ENCODE measurements at regions not wholly inside any gene's neighbourhood (a gene's known extent, or its start where the extent isn't known, plus 50 kb on each side); places are given as distances from the start of the nearest gene placed in this dataset.
A peak's percentile ranks its signal among the peaks of the same experiment; 100 is the strongest.

- TF ChIP-seq EZH2 (optimal IDR thresholded peaks at IDR 0.05; ENCODE audit: low read depth, low read length) (no peak), EZH2phosphoT487 (IDR thresholded peaks at IDR 0.05; ENCODE audit: low read length) (no peak)
- TF ChIP-seq, protein P1, sequence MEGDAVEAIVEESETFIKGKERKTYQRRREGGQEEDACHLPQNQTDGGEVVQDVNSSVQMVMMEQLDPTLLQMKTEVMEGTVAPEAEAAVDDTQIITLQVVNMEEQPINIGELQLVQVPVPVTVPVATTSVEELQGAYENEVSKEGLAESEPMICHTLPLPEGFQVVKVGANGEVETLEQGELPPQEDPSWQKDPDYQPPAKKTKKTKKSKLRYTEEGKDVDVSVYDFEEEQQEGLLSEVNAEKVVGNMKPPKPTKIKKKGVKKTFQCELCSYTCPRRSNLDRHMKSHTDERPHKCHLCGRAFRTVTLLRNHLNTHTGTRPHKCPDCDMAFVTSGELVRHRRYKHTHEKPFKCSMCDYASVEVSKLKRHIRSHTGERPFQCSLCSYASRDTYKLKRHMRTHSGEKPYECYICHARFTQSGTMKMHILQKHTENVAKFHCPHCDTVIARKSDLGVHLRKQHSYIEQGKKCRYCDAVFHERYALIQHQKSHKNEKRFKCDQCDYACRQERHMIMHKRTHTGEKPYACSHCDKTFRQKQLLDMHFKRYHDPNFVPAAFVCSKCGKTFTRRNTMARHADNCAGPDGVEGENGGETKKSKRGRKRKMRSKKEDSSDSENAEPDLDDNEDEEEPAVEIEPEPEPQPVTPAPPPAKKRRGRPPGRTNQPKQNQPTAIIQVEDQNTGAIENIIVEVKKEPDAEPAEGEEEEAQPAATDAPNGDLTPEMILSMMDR (IDR thresholded peaks at IDR 0.05; ENCODE audit: low read length): no peak
- no peaks in the 10 kb centered on the region for H3K27me3 ChIP-seq (replicated peaks; ENCODE audit: insufficient read depth, low read length)
- H3K79me2 ChIP-seq (ENCODE audit: low read length): no peaks in the 10 kb centered on the region
- no peaks in the 10 kb centered on the region for H3K9me3 ChIP-seq (replicated peaks; ENCODE audit: insufficient read depth, low read length)
- no peak overlapping the region for H3K4me2 ChIP-seq (ENCODE audit: low read depth, low read length)
- no peaks in the 10 kb centered on the region for H3K4me1 ChIP-seq (ENCODE audit: low read length)
- no peak overlapping the region for H3K4me3 ChIP-seq (ENCODE audit: low read length)
- H3F3A ChIP-seq (ENCODE audit: insufficient read depth, low read length): no peaks in the 10 kb centered on the region
- no peaks in the 10 kb centered on the region for H4K20me1 ChIP-seq (ENCODE audit: insufficient read depth, low read length)
- H3K27ac ChIP-seq (ENCODE audit: low read length): no peak overlapping the region
- H3K9ac ChIP-seq (ENCODE audit: low read length): no peak overlapping the region
- DNase-seq: no peak
- H3K36me3 ChIP-seq (replicated peaks; ENCODE audit: insufficient read depth, low read length): no peaks in the 10 kb centered on the region
- H2AFZ ChIP-seq (ENCODE audit: low read length): no peak overlapping the region
- H3K9me2 ChIP-seq (replicated peaks; ENCODE audit: insufficient read depth, low read length): no peaks in the 10 kb centered on the region
These were observed 371.2 kb upstream of the ASIC2 start for GRCh38 chr17:33664116-33664840.

GRCh38 chr17:33667052-33667509, 374.0 kb upstream of the ASIC2 start:
- no peak overlapping the region for H3K9ac ChIP-seq (ENCODE audit: low read length)
- H3K9me2 ChIP-seq (replicated peaks; ENCODE audit: insufficient read depth, low read length): no peaks in the 10 kb centered on the region
- no peaks in the 10 kb centered on the region for H3K27me3 ChIP-seq (replicated peaks; ENCODE audit: insufficient read depth, low read length)
- peak overlapping the region; percentile 12; the same call in 1 of the 2 replicates for H2AFZ ChIP-seq (ENCODE audit: low read length)
- no peaks in the 10 kb centered on the region for H3K36me3 ChIP-seq (replicated peaks; ENCODE audit: insufficient read depth, low read length)
- no peaks in the 10 kb centered on the region for H4K20me1 ChIP-seq (ENCODE audit: insufficient read depth, low read length)
- TF ChIP-seq EZH2phosphoT487 (IDR thresholded peaks at IDR 0.05; ENCODE audit: low read length): no peak
- TF ChIP-seq, protein P1 (IDR thresholded peaks at IDR 0.05; ENCODE audit: low read length): no peak
- no peak for TF ChIP-seq EZH2 (optimal IDR thresholded peaks at IDR 0.05; ENCODE audit: low read depth, low read length)
- peak overlapping the region; percentile 15 for H3K27ac ChIP-seq (ENCODE audit: low read length)
- H3K4me3 ChIP-seq (ENCODE audit: low read length): no peak overlapping the region
- H3K4me1 ChIP-seq (ENCODE audit: low read length): no peaks in the 10 kb centered on the region
- no peaks in the 10 kb centered on the region for H3K79me2 ChIP-seq (ENCODE audit: low read length)
- H3K4me2 ChIP-seq (ENCODE audit: low read depth, low read length): peak overlapping the region; percentile 11; the same call in 1 of the 2 replicates
- no peaks in the 10 kb centered on the region for H3F3A ChIP-seq (ENCODE audit: insufficient read depth, low read length)
- no peaks in the 10 kb centered on the region for H3K9me3 ChIP-seq (replicated peaks; ENCODE audit: insufficient read depth, low read length)
- DNase-seq: peak; percentile 63

DNA sequence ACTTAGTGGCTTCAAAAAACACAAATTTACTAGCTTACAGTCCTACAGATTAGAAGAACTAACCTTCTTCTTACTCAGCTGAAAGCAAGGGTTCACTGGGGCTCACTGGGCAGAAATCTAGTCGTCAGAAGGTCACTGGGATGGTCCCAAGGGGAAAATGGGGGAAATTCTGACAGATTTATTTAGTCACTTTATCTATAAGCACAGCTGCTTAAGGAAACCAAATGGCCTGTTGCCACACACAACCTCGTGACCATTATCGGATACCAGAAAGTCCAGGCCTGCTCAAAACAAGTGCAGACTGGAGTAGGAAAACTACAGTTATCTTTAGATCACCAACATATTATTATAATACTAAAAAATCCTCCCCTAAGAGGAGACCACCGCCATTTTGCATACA, 374.6 kb upstream of the ASIC2 start:
- Histone ChIP-seq H3K79me2 (ENCODE audit: low read length) (no peaks in the 10 kb centered on the region), H3K9ac (ENCODE audit: low read length) (no peak overlapping the region), H4K20me1 (ENCODE audit: insufficient read depth, low read length) (no peaks in the 10 kb centered on the region), H3K27me3 (replicated peaks; ENCODE audit: insufficient read depth, low read length) (no peaks in the 10 kb centered on the region), H3K9me2 (replicated peaks; ENCODE audit: insufficient read depth, low read length) (no peaks in the 10 kb centered on the region), H3K4me3 (ENCODE audit: low read length) (no peak overlapping the region), H3K4me2 (ENCODE audit: low read depth, low read length) (0 out of 2 replicates have a peak overlapping the region, but pooled peaks have one; percentile 11), H2AFZ (ENCODE audit: low read length) (no peak overlapping the region), H3F3A (ENCODE audit: insufficient read depth, low read length) (no peaks in the 10 kb centered on the region), H3K27ac (ENCODE audit: low read length) (peak overlapping the region; percentile 15; the same call in 1 of the 2 replicates), H3K9me3 (replicated peaks; ENCODE audit: insufficient read depth, low read length) (no peaks in the 10 kb centered on the region), H3K36me3 (replicated peaks; ENCODE audit: insufficient read depth, low read length) (no peaks in the 10 kb centered on the region), H3K4me1 (ENCODE audit: low read length) (no peaks in the 10 kb centered on the region)
- TF ChIP-seq EZH2 (optimal IDR thresholded peaks at IDR 0.05; ENCODE audit: low read depth, low read length) (no peak), EZH2phosphoT487 (IDR thresholded peaks at IDR 0.05; ENCODE audit: low read length) (no peak)
- TF ChIP-seq, protein P1 (IDR thresholded peaks at IDR 0.05; ENCODE audit: low read length): no peak
- DNase-seq: no peak

All from MM.1S (cell line).